ENCODE measurements at regions not wholly inside any gene's neighbourhood (a gene's known extent, or its start where the extent isn't known, plus 50 kb on each side); places are given as distances from the start of the nearest gene placed in this dataset.
"Not testable (repeated sequence)": the region's sequence is repeated elsewhere in the genome, so short reads cannot be mapped to it uniquely, and the experiment has no call there.

DNA sequence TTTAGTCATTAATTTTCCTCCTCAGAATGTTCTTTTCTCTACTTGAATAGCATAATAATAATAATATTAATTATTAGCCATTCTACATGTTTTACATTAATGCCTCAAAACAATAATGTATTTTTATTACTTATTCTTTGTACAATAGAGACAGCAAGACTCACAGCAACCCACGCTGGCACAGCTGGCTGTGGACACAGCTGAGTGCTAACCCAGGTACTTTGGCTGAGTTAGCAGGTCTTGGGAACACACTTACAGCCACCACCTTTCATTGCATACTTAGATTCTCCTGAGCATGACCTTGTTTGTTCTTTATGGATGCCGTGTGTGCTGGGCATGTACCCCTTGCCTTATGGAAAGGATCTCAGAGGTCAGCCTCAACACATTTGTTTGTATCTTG, 260.2 kb upstream of the ST6GAL2 start:
- H3K4me3 ChIP-seq (ENCODE audit: low read depth, low read length, poor library complexity, severe bottlenecking): no peak overlapping the region
- ChIA-PET POLR2A (ENCODE audit: low non-redundant PET) (no interaction called here), CTCF (no interaction called here)
- peaks cover 13% of the 10 kb centered on the region for H3K9me3 ChIP-seq (ENCODE audit: low read depth, low read length, poor library complexity, severe bottlenecking)
- no peaks in the 10 kb centered on the region for H3K4me1 ChIP-seq (ENCODE audit: insufficient read depth, low read length, poor library complexity, severe bottlenecking)
- no peak for DNase-seq (ENCODE audit: low spot score)
- no TSS peak for BruUV-seq (replicated peaks)
- no peaks in the 10 kb centered on the region for H3K27me3 ChIP-seq (replicated peaks; ENCODE audit: insufficient read depth, low read depth, low read length, poor library complexity)
- H3K36me3 ChIP-seq (ENCODE audit: insufficient read depth, low read length, poor library complexity, severe bottlenecking): no peaks in the 10 kb centered on the region
- TF ChIP-seq, protein P1, sequence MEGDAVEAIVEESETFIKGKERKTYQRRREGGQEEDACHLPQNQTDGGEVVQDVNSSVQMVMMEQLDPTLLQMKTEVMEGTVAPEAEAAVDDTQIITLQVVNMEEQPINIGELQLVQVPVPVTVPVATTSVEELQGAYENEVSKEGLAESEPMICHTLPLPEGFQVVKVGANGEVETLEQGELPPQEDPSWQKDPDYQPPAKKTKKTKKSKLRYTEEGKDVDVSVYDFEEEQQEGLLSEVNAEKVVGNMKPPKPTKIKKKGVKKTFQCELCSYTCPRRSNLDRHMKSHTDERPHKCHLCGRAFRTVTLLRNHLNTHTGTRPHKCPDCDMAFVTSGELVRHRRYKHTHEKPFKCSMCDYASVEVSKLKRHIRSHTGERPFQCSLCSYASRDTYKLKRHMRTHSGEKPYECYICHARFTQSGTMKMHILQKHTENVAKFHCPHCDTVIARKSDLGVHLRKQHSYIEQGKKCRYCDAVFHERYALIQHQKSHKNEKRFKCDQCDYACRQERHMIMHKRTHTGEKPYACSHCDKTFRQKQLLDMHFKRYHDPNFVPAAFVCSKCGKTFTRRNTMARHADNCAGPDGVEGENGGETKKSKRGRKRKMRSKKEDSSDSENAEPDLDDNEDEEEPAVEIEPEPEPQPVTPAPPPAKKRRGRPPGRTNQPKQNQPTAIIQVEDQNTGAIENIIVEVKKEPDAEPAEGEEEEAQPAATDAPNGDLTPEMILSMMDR (conservative IDR thresholded peaks at IDR 0.05; ENCODE audit: low read depth, low read length): no peak
- no peak for TF ChIP-seq EZH2 (IDR thresholded peaks at IDR 0.05; ENCODE audit: borderline replicate concordance, low read depth, low read length, poor library complexity, severe bottlenecking)
- intact Hi-C loops (cut with micrococcal nuclease; ENCODE audit: unreplicated experiment): no loop called here
- H3K27ac ChIP-seq (ENCODE audit: low read depth, low read length, poor library complexity, severe bottlenecking): no peak overlapping the region

DNA sequence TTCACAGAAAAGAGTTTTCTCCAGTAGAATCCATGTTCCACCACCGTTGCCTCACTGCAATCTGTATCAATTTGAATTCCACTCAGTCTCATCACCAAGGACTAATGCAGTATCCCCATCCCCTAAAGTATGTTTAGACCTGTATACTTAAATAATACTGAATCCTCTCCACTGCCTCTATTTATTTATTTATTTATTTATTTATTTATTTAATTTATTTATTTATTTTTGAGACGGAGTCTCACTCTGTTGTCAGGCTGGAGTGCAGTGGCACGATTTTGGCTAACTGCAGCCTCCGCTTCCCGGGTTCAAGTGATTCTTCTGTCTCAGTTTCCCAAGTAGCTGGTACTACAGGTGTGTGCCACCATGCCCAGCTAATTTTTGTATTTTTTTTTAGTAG, 260.7 kb upstream of the ST6GAL2 start:
- DNase-seq (ENCODE audit: low spot score); H3K36me3 ChIP-seq (ENCODE audit: insufficient read depth, low read length, poor library complexity, severe bottlenecking); H3K4me3 ChIP-seq (ENCODE audit: low read depth, low read length, poor library complexity, severe bottlenecking); POLR2A ChIA-PET (ENCODE audit: low non-redundant PET); H3K27ac ChIP-seq (ENCODE audit: low read depth, low read length, poor library complexity, severe bottlenecking); H3K4me1 ChIP-seq (ENCODE audit: insufficient read depth, low read length, poor library complexity, severe bottlenecking); CTCF ChIA-PET; BruUV-seq (replicated peaks); H3K27me3 ChIP-seq (replicated peaks; ENCODE audit: insufficient read depth, low read depth, low read length, poor library complexity); intact Hi-C loops (cut with micrococcal nuclease; ENCODE audit: unreplicated experiment): not testable (repeated sequence)
- peaks cover 13% of the 10 kb centered on the region for H3K9me3 ChIP-seq (ENCODE audit: low read depth, low read length, poor library complexity, severe bottlenecking)

DNA sequence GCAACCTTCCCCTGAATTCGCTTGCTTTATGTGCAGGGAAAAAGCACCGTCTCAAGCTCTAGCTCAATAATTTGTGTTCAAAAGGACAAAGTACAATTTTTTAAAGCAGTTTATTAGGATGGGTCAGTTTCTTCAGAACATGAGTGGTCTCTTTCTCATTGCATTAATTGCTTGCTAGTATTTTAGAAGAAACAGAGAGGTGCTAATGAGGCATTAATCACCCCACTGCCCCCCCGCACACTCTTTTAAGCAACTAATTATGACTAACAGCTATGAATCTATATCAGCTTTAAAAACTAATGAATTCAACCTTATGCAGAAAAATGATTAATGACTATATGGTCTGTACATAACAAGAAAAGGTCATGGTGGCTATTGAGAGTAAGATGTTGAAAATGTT, 262.1 kb upstream of the ST6GAL2 start:
- ChIA-PET CTCF (no interaction called here), POLR2A (ENCODE audit: low non-redundant PET) (interaction anchor here (0.5 kb wide), 1 partner anchor 1502 kb away, joined by 3 read pairs; no protein-coding TSS in a partner anchor)
- Histone ChIP-seq H3K9me3 (ENCODE audit: low read depth, low read length, poor library complexity, severe bottlenecking) (peaks cover 18% of the 10 kb centered on the region), H3K4me3 (ENCODE audit: low read depth, low read length, poor library complexity, severe bottlenecking) (no peak overlapping the region), H3K4me1 (ENCODE audit: insufficient read depth, low read length, poor library complexity, severe bottlenecking) (no peaks in the 10 kb centered on the region), H3K27ac (ENCODE audit: low read depth, low read length, poor library complexity, severe bottlenecking) (no peak overlapping the region), H3K27me3 (replicated peaks; ENCODE audit: insufficient read depth, low read depth, low read length, poor library complexity) (no peaks in the 10 kb centered on the region), H3K36me3 (ENCODE audit: insufficient read depth, low read length, poor library complexity, severe bottlenecking) (no peaks in the 10 kb centered on the region)
- no TSS peak for BruUV-seq (replicated peaks)
- DNase-seq (ENCODE audit: low spot score): no peak
- intact Hi-C loops (cut with micrococcal nuclease; ENCODE audit: unreplicated experiment): no loop called here
- TF ChIP-seq, protein P1 (conservative IDR thresholded peaks at IDR 0.05; ENCODE audit: low read depth, low read length): no peak
- TF ChIP-seq EZH2 (IDR thresholded peaks at IDR 0.05; ENCODE audit: borderline replicate concordance, low read depth, low read length, poor library complexity, severe bottlenecking): no peak

DNA sequence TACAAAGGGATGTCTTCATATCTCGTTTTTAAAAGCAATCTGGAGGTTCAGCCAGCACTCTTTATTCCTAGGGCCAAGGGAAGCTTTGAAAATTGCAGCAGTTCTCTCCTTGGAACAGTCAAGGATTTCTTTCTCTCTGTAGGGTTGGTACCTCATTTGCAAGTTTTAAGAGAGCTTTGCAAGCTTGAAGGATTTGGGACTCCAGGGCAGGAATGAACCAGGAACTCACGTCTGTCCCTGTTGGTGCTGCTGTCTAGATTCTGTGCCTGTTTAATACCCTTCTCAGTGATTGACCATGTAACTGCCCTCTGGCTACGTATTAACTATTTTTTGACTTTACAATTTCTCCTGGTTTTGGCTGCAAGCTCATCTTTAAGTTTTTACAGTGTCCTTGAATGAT, 262.5 kb upstream of the ST6GAL2 start:
- H3K27ac ChIP-seq (ENCODE audit: low read depth, low read length, poor library complexity, severe bottlenecking): no peak overlapping the region
- ChIA-PET CTCF (no interaction called here), POLR2A (ENCODE audit: low non-redundant PET) (no interaction called here)
- H3K27me3 ChIP-seq (replicated peaks; ENCODE audit: insufficient read depth, low read depth, low read length, poor library complexity): no peaks in the 10 kb centered on the region
- H3K4me3 ChIP-seq (ENCODE audit: low read depth, low read length, poor library complexity, severe bottlenecking): no peak overlapping the region
- H3K36me3 ChIP-seq (ENCODE audit: insufficient read depth, low read length, poor library complexity, severe bottlenecking): no peaks in the 10 kb centered on the region
- no peaks in the 10 kb centered on the region for H3K4me1 ChIP-seq (ENCODE audit: insufficient read depth, low read length, poor library complexity, severe bottlenecking)
- no TSS peak for BruUV-seq (replicated peaks)
- peaks cover 21% of the 10 kb centered on the region for H3K9me3 ChIP-seq (ENCODE audit: low read depth, low read length, poor library complexity, severe bottlenecking)
- TF ChIP-seq, protein P1 (conservative IDR thresholded peaks at IDR 0.05; ENCODE audit: low read depth, low read length): no peak
- TF ChIP-seq EZH2 (IDR thresholded peaks at IDR 0.05; ENCODE audit: borderline replicate concordance, low read depth, low read length, poor library complexity, severe bottlenecking): no peak
- intact Hi-C loops (cut with micrococcal nuclease; ENCODE audit: unreplicated experiment): no loop called here
- no peak for DNase-seq (ENCODE audit: low spot score)

All from A673 (cell line).